GM21619 (cell line): ENCODE measurements at regions not wholly inside any gene's neighbourhood (a gene's known extent, or its start where the extent isn't known, plus 50 kb on each side); places are given as distances from the start of the nearest gene placed in this dataset.
"Not testable (repeated sequence)": the region's sequence is repeated elsewhere in the genome, so short reads cannot be mapped to it uniquely, and the experiment has no call there.

Experiments used
- ATAC-seq: cut with Tn5 transposase; IDR thresholded peaks from one replicate; pipeline ENCODE4 v1.9.1; 2021; ENCODE audit not compliant: unreplicated experiment

GRCh38 chr17:21550031-21550430 is 142.3 kb upstream of the KCNJ18 start:
- ATAC-seq = not testable (repeated sequence)

GRCh38 chr17:21551081-21551881 is 141.0 kb upstream of the KCNJ18 start:
- ATAC-seq = peak; percentile 59

GRCh38 chr17:21558921-21559320 is 133.4 kb upstream of the KCNJ18 start:
- ATAC-seq = not testable (repeated sequence)

- ATAC-seq = no peak
Observed at GRCh38 chr17:21564262-21564661, 128.1 kb upstream of the KCNJ18 start.

- ATAC-seq = not testable (repeated sequence)
Observed at GRCh38 chr17:21564757-21565156, 127.6 kb upstream of the KCNJ18 start.

- ATAC-seq = not testable (repeated sequence)
Observed at GRCh38 chr17:21570427-21570826, 121.9 kb upstream of the KCNJ18 start.

GRCh38 chr17:21572148-21572547 is 120.2 kb upstream of the KCNJ18 start:
- not testable (repeated sequence) for ATAC-seq

GRCh38 chr17:21573271-21573960 is 118.9 kb upstream of the KCNJ18 start:
- ATAC-seq = not testable (repeated sequence)

- no peak for ATAC-seq
Observed at GRCh38 chr17:21573961-21574610, 118.2 kb upstream of the KCNJ18 start.

GRCh38 chr17:21574611-21575255 is 117.6 kb upstream of the KCNJ18 start:
- ATAC-seq = not testable (repeated sequence)

GRCh38 chr17:21578783-21579182 is 113.5 kb upstream of the KCNJ18 start:
- ATAC-seq = not testable (repeated sequence)

GRCh38 chr17:21592774-21593173 is 99.5 kb upstream of the KCNJ18 start:
- ATAC-seq = no peak

- not testable (repeated sequence) for ATAC-seq
Observed at GRCh38 chr17:21593452-21594105, 98.7 kb upstream of the KCNJ18 start.

GRCh38 chr17:21595086-21595485 is 97.2 kb upstream of the KCNJ18 start:
- ATAC-seq = no peak

GRCh38 chr17:21602176-21602575 is 90.1 kb upstream of the KCNJ18 start:
- ATAC-seq = no peak

GRCh38 chr17:21603292-21603691 is 89.0 kb upstream of the KCNJ18 start:
- not testable (repeated sequence) for ATAC-seq

GRCh38 chr17:21611443-21611842 is 80.9 kb upstream of the KCNJ18 start:
- ATAC-seq = not testable (repeated sequence)

- not testable (repeated sequence) for ATAC-seq
Observed at GRCh38 chr17:21612123-21613070, 79.9 kb upstream of the KCNJ18 start.

GRCh38 chr17:21613071-21613429 is 79.3 kb upstream of the KCNJ18 start:
- ATAC-seq = no peak

GRCh38 chr17:21626987-21627386 is 65.3 kb upstream of the KCNJ18 start:
- ATAC-seq = not testable (repeated sequence)
